Activated CD4-positive, CD25-positive, alpha-beta regulatory T cell treated with anti-CD3 and anti-CD28 coated beads, Interleukin-2, amount 50 U/mL, for 72 hours (primary cell): ENCODE measurements at regions not wholly inside any gene's neighbourhood (a gene's known extent, or its start where the extent isn't known, plus 50 kb on each side); places are given as distances from the start of the nearest gene placed in this dataset.
"Not testable (repeated sequence)": the region's sequence is repeated elsewhere in the genome, so short reads cannot be mapped to it uniquely, and the experiment has no call there.

Source experiments
- DNase-seq: peaks from one replicate; pipeline ENCODE4 v3.0.0; 2021

GRCh38 chr2:225771701-225772100, 372.2 kb downstream of the NYAP2 start:
- no peak for DNase-seq

GRCh38 chr2:225768741-225769140, 369.2 kb downstream of the NYAP2 start:
- no peak for DNase-seq

- DNase-seq, result no peak
Observed at GRCh38 chr2:225766431-225766830, 366.9 kb downstream of the NYAP2 start.

- no peak for DNase-seq
Observed at GRCh38 chr2:225765820-225766219, 366.3 kb downstream of the NYAP2 start.

- no peak for DNase-seq
Observed at GRCh38 chr2:225764346-225764745, 364.8 kb downstream of the NYAP2 start.

GRCh38 chr2:225763711-225764110, 364.2 kb downstream of the NYAP2 start:
- DNase-seq, result no peak

- DNase-seq, result no peak
Observed at GRCh38 chr2:225761396-225761795, 361.9 kb downstream of the NYAP2 start.

GRCh38 chr2:225757248-225757647, 357.7 kb downstream of the NYAP2 start:
- no peak for DNase-seq

GRCh38 chr2:225756198-225756597, 356.7 kb downstream of the NYAP2 start:
- DNase-seq, result no peak

GRCh38 chr2:225748609-225749008, 349.1 kb downstream of the NYAP2 start:
- DNase-seq, result no peak

GRCh38 chr2:225743996-225744395, 344.5 kb downstream of the NYAP2 start:
- DNase-seq, result not testable (repeated sequence)

GRCh38 chr2:225742487-225742886, 343.0 kb downstream of the NYAP2 start:
- DNase-seq, result no peak

GRCh38 chr2:225740086-225740485, 340.6 kb downstream of the NYAP2 start:
- no peak for DNase-seq

GRCh38 chr2:225739328-225739727, 339.8 kb downstream of the NYAP2 start:
- no peak for DNase-seq

GRCh38 chr2:225738735-225739134, 339.2 kb downstream of the NYAP2 start:
- no peak for DNase-seq

- no peak for DNase-seq
Observed at GRCh38 chr2:225737556-225737955, 338.0 kb downstream of the NYAP2 start.

- DNase-seq, result no peak
Observed at GRCh38 chr2:225735844-225736243, 336.3 kb downstream of the NYAP2 start.

GRCh38 chr2:225725726-225726125, 326.2 kb downstream of the NYAP2 start:
- no peak for DNase-seq
